Stimulated activated CD8-positive, alpha-beta memory T cell treated with anti-CD3 and anti-CD28 coated beads, Interleukin-12 subunit alpha, Interleukin-12 subunit beta, amount 100 ng/mL, for 1 hour (primary cell): ENCODE measurements at regions not wholly inside any gene's neighbourhood (a gene's known extent, or its start where the extent isn't known, plus 50 kb on each side); places are given as distances from the start of the nearest gene placed in this dataset.
"Not testable (repeated sequence)": the region's sequence is repeated elsewhere in the genome, so short reads cannot be mapped to it uniquely, and the experiment has no call there.

ENCODE experiments used
- DNase-seq: peaks from one replicate; pipeline ENCODE4 v3.0.0-alpha.2; 2020; ENCODE audit warnings: low read depth

DNA sequence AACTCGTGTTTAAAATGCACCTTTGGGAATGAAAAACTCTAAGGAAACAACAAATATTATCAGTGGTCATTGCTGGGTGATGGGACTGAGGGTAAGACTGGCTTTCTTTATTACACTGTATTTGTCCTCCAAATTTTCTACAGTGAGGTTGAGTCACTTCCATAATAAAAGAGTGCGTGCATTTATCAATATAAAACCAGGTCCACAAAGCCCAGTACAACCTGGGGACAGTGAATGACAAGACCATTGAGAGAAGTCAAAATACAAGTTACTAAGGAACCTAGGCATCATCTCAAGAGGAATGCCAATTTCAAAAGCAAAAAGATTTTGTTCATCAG is 76.4 kb downstream of the MAGED4 start:
- no peak for DNase-seq

DNA sequence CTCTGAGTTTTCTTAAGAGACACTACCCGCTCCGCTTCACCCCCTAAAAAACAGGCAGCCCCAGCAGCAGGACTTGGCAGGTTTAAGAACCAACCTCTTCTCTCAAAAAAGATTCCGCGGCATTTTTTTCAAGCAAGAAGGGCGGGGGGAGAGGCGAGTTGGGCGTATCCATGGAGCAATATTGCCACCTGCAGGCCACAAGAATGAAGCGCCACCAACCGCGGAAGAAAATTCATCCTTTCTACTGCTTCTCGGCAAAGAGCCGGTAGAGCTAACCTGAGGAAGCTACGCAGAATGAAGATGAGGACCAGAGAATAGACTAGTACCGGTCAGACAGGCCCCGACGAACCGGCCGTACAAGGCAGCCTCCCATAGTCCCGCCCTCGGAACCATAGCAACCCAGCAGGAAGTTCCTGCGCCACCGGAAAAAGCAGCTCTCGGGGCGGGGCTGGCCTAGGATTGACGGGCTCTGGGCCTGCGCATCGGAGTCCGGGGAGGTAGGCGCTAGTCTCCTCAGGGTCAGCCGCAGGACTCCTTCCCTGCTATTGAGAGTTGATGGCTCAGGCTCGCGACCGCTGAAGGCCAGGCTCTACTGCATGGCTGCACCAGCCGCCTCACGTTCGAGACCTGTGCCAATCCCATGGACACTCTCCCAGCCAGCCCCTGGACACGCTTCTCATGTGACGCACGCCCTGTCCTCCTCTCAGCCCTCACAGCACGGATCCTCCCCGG is 76.9 kb downstream of the MAGED4 start:
- DNase-seq = peak; percentile 77

DNA sequence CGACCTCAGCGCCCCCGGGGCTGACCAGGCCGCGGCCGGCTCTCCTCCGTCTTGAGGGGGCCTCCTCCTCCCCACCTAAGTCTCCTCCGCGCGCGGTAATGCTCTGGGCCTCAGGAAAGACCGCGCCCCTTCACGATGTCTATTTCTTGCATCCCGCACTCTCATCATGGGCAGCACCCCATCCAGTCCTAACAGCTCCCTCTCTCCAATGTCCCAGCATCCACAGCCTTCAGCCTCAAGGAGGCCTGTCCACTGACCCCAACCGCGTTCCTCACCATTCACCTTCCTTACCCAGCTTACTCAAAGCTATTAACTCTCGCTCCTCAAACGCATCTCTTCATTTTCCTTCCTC is 77.5 kb downstream of the MAGED4 start:
- no peak for DNase-seq

- no peak for DNase-seq
Measured at GRCh38 chrX:52263417-52263816, 78.7 kb downstream of the MAGED4 start.

- no peak for DNase-seq
Measured at GRCh38 chrX:52265713-52266112, 81.0 kb downstream of the MAGED4 start.

DNA sequence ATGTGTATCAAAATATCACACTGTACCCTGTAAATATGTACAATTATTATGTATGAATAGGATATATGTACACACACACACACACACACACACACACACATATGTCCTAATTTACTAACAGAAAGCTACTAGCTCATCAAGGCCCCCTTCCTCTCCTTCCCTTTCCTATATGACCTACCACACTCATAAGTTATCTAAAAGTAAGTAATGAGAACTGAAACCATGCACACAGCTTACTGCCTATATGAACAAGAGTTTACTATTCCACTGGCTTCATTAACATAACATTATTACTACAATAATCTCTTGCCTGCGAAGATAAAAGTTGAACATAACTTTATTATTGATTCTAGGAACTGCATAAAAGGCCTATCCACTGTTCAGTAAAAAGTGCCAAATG is 83.8 kb downstream of the MAGED4 start:
- DNase-seq = not testable (repeated sequence)

DNA sequence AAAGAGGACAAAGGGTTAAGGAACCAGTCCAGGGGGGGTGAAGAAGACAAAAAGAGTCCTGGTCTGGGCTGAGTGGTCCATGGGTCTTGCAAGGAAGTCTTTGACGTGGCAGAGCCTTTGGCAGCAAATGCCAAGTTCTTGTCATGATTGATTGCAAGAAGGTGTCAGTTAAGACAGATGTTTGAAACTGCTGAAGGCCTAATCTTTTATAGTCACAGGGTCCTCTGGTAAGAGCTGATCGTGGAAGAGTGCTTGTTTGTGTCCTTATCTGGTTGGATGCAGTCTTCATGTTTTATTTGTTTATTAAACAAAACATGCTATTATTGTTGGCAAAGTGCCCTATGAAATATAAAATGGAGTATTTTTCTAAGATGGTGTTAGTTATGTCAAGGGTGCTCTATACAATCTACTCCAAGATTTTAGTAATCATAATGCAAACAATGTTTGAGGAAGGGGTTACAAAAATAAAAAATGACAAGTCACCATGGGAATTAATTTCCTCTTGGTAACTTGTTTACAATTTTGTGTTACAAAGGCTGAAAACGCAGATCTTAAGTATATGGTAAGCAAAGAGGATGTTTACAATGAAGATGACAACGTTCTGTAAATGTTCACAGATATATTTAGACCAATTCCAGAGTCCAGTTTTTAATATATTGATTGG is 85.9 kb downstream of the MAGED4 start:
- DNase-seq = no peak

GRCh38 chrX:52271206-52271605 is 86.5 kb downstream of the MAGED4 start:
- DNase-seq = no peak

- no peak for DNase-seq
Measured at GRCh38 chrX:52277666-52278065, 91.2 kb upstream of the XAGE2 start.

GRCh38 chrX:52280812-52281211 is 88.0 kb upstream of the XAGE2 start:
- no peak for DNase-seq

- DNase-seq = no peak
Measured at GRCh38 chrX:52284865-52285264, 84.0 kb upstream of the XAGE2 start.

DNA sequence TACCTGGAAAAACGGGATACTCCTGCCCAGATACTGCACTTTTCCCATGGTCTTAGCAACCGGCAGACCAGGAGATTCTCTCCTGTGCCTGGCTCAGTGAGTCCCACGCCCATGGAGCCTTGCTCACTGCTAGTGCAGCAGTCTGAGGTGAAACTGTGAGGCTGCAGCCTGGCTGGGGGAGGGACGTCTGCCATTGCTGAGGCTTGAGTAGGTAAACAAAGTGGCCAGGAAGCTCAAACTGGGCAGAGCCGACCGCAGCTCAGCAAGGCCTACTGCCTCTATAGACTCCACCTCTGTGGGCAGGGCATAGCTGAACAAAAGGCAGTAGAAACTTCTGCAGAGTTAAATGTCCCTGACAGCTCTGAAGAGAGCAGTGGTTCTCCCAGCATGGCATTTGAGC is 69.9 kb upstream of the XAGE2 start:
- DNase-seq = not testable (repeated sequence)

GRCh38 chrX:52308532-52308931 is 60.3 kb upstream of the XAGE2 start:
- not testable (repeated sequence) for DNase-seq
